Central memory CD4-positive, alpha-beta T cell (primary cell): ENCODE measurements at regions not wholly inside any gene's neighbourhood (a gene's known extent, or its start where the extent isn't known, plus 50 kb on each side); places are given as distances from the start of the nearest gene placed in this dataset.
A peak's percentile ranks its signal among the peaks of the same experiment; 100 is the strongest.

Experiments
- DNase-seq: peaks from one replicate; pipeline ENCODE4 v3.0.0; 2022

DNA sequence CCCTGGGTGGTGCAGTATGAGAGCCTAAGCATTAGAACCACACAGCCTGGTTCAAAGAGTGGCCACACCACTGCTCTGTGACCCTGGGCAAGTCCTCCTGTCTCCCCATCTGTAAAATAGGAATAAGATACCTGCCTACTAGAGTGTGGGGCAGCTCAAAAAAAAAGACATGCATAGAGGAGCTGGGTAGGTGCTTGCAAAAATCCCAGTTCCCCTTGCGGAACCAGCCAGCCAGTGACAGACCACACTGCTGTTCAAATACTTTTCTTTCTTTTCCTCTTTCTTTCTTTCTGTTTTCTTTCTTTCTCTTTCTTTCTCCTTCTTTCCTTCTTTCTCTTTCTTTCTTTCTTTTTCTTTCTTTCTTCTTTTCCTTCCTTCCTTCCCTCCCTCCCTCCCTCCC, 63.0 kb upstream of the TRIM2 start:
- DNase-seq = no peak

DNA sequence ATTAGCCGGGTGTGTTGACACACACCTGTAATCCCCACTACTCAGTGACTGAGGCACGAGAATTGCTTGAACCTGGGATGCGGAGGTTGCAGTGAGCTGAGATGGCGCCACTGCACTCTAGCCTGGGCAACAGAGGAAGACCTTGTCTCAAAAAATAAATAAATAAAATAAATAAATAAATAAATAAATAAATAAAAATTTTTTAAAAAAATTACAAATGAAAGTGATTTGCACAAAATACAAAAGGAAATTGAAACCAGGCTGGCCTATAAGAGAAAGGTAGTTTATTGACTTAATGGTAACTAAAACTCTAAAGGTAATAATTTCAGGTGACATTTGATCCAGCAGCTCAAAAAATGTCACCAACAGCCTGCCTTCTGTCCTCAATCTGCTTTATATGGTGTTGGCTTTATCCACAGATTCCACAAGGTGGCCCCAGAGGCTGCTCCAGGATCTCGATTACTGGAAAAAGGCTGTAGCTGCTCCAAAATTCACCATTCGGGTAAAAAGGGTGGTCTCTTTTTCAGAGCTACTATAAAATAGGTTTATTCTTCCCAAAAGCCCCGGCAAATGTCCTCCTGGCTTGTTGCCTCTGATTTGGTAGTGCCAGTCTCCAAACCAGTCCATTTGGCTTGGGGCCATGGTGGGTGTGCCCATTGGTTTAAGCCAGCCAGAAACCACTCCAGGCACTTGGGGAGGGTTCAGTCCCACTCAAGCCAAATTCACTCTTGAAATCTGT, 61.4 kb upstream of the TRIM2 start:
- peak; percentile 61 for DNase-seq

DNA sequence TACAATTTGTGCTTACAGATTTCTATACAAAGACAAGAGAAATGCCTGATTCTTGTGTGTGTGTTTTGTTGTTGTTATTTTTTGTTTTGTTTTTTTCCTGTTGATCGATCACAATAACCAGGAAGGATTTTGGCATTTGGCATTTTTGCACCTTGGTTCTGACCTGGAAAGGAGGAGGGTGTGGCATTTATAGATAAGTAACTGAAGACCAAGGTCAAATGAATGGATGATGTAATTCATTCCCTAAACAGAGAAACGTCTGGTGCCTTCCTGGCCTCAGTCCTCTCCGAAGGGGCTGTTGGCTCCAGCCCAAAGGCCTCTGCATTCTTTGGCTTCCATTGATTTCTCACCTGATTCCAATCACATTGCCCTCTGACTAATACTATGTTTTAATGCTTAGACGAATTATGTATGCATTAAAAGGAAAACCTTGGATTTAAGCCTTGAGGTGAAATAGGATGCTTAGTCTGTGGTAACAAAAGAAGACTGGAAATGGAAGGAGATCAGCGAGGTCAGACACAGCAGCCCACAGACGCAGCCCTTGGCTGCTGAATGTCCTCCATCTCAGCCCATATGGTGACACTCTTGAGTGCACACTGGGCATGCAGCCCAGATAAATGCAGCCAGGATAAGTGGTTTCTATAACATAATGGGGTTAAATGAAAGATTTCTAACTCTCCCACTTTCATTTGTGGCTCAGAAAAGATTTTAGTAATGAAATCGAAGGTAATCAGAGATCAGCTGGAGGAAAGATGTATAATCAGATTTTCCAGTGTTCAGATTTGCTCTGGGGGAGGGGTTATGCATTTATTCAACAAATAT, 60.5 kb upstream of the TRIM2 start:
- no peak for DNase-seq

DNA sequence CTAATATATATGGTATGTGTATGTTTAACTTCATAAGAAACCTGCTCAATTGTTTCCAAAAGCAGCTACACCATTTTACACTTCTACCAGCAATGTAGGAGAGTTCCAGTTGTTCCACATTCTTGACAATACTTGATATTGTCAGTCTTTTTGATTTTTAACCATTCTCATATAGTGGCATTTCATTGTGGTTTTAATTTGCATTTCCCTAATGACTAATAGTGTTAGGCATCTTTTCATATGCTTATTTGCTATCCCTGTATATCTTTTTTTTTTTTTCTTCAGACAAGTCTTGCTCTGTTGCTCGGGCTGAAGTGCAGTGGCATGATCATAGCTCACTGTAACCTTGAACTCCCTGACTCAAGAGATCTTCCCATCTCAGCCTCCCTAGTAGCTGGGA, 58.2 kb upstream of the TRIM2 start:
- no peak for DNase-seq

DNA sequence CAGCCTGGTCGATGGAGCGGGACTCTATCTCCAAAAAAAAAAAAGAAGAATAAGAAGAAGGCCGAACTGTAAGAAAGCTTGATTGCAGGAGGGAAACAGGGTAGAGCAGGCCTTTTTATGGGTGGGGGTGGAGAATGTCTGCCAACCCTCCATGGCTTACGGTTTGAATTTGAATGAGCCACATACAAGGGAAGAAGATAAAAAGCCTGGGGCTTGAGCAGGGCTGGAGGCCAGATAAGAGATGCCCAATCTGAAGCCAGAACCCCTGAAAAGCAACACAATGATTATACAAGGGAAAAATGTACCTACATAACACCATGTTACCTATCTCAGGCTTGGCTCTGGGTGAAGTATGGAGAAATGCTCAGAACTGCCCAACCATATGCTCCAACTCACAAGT, 57.3 kb upstream of the TRIM2 start:
- DNase-seq = no peak

DNA sequence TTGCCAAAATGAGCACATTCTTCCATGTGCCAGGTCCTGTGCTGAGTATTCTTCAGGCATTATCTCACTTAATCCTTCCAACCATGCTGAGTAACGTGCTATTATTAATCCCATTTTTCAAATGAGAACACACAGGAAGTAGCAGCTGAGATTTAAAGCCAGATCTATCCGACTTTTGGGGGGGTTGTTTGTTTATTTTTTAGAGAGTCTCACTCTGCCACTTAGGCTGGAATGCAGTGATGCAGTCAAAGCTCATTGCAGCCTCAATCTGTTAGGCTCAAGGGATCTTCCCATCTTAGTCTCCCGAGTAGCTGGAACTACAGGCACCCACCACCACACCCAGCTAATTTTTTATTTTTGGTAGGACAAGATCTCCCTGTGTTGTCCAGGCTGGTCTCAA, 55.5 kb upstream of the TRIM2 start:
- no peak for DNase-seq

DNA sequence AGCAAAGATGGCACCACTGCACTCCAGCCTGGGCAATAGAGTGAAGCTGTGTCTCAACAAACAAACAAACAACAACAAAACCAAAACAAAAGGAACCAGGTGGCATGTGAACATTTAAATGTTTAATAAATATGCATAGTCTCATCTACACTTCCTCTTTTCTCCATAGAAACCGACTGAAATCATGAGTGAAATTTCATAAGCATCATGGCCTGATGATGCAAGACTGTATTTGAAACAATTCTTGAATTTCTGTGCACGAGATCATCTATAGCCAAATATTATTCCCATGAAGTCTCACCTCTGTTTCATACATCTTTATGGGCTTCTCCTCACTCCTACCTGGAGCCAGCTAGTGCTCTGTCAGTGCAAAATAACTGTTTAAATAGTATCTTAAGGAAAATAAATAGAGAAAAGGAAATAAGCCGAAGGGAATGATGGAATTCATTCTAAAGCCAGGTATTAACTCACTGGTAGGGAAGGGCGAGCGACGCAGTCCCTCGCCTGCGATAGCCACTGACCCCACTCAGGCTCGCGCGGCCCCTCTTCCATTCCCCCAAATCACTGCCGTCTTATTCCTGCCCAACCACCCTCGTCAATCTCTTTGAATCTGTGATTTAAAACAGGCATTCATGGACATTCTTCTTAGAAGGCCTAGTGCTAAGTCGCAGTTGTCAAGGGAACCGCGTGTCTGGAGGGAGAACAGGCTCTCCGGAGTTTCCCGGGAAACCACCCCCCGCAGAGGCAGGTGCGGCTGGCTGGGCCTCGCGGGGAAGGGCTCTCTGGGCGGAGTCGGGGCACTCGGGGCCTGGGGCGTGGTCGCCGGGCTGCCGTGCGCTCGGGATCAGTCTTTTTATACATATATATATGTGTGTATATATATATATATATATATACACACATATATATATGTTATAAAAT, 52.4 kb upstream of the TRIM2 start:
- peak; percentile 23 for DNase-seq

DNA sequence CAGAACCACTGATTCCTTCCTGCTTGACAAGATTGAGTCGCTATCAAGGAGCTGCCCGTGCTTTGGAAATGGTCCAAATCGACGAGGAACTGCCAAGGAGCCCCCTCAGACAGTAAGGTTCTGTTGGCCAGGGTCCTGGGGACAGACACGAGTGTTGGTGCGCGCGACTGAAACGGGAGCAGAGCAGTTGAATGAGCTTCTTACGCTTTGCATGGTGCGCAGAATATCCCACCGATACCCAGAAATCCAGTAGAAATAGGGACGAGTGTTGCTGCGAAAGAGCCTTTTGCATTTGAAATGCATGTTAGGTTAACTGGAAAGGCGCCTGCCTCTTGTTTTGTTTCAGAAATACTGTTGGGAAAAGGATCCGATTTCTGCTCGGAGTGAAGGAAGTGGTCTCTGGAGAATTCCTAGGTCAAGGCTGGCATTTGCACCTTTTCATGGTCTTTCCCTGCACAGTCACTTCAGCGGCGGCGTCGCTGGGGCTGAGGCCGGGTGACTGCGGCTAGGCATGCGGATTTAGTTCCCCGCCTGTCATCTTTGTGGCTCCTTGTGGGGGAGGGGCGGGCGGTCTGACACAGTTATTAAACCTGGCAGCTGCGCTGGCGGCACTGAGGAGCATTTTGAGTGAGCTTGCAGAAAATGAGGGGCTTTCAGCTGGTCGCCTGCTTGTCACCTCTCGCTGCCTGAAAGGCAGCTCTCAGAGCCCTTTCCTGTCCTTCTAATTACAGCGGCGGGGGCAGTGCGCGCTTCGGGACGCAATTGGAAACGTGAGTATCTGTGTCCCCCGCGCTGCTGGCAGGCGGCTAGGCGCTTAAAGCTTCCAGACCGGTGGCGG, 51.5 kb upstream of the TRIM2 start:
- peak; percentile 59 for DNase-seq

DNA sequence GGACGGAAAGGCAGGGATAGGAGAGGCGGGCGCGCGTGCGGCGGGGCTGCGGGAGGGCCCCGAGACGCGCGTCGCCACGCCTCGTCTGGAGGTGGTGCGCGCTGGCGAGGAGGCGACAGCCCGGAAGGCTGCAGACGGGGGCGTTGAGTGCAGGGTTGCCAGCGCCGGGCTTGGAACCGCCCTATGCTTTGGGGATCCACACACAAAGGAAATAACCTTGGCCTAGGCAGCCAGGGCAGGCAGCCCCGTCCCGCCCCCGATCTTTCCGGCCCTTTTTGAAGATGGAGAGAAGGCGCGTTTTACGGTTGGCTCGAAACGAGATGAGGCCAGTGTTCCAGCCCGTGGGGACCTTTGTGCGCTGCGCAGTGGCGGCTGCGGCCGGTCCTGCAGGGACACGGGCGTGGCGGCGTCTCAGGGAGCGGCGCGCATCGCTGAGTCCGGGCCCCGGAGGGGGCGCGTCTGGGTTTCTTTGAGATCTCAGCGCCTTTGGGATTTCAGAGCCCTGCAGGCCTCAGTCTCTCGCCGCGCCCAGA, 50.8 kb upstream of the TRIM2 start:
- peak; percentile 80 for DNase-seq

DNA sequence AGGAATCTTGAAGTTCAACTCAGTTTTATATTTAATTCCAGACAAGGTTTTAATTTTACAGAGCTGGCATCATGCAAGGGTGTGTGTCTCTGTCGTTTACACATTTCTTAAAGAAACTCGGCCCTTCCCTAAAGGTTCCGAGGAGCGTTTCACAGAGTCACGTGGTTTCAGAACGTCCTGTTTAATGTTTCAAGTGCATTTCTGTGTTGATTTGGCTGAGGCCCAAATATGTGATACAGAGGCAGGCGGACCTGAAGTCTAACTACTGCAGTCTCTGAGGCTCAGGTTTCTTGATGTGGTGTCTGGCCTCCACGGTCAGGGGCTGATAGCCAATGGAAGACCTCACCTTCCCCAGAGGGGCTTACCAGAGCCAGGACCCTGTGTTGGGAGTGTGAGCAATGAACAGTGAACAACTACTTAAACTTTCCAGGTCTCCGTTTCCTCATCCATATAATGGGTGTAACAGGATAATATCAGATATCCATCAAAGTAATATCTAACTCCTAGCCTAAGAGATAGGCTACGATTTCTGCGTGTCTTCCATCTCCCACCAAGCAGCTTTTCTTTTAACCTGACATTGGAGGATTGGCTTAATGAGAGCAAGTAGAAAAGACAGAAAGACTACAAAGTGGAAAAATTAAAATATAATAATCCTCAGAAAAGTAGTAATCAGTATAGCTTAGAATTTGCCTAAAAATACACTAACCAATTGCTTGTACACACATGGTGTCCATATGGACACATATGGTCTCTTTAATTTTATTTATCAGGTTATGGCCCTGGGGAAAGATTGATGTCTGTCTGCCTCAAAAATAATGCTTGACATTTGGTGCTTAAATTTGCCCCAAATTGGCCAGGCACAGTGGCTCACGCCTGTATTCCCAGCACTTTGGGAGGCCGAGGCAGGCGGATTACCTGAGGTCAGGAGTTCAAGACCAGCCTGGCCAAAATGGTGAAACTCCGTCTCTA, 50.0 kb upstream of the TRIM2 start:
- peak; percentile 19 for DNase-seq
